ENCODE measurements at regions not wholly inside any gene's neighbourhood (a gene's known extent, or its start where the extent isn't known, plus 50 kb on each side); places are given as distances from the start of the nearest gene placed in this dataset.
"Not testable (repeated sequence)": the region's sequence is repeated elsewhere in the genome, so short reads cannot be mapped to it uniquely, and the experiment has no call there.

GRCh38 chr12:73951956-73952703, 585.5 kb upstream of the ATXN7L3B start:
- no peak overlapping the region for H3K4me3 ChIP-seq (ENCODE audit: low read depth, low read length)
- DNase-seq (ENCODE audit: low read depth), result no peak
- no peak for TF ChIP-seq CTCF (IDR thresholded peaks at IDR 0.05; ENCODE audit: insufficient read depth, low read length)

GRCh38 chr12:73964641-73965040, 573.0 kb upstream of the ATXN7L3B start:
- no peak overlapping the region for H3K4me3 ChIP-seq (ENCODE audit: low read depth, low read length)
- TF ChIP-seq CTCF (IDR thresholded peaks at IDR 0.05; ENCODE audit: insufficient read depth, low read length), result no peak
- no peak for DNase-seq (ENCODE audit: low read depth)

GRCh38 chr12:73973486-73973885, 564.1 kb upstream of the ATXN7L3B start:
- no peak for DNase-seq (ENCODE audit: low read depth)
- no peak for TF ChIP-seq CTCF (IDR thresholded peaks at IDR 0.05; ENCODE audit: insufficient read depth, low read length)
- H3K4me3 ChIP-seq (ENCODE audit: low read depth, low read length), result no peak overlapping the region

GRCh38 chr12:73984552-73984951, 553.1 kb upstream of the ATXN7L3B start:
- DNase-seq (ENCODE audit: low read depth), result no peak
- no peak overlapping the region for H3K4me3 ChIP-seq (ENCODE audit: low read depth, low read length)
- TF ChIP-seq CTCF (IDR thresholded peaks at IDR 0.05; ENCODE audit: insufficient read depth, low read length), result no peak

- DNase-seq (ENCODE audit: low read depth), result no peak
- TF ChIP-seq CTCF (IDR thresholded peaks at IDR 0.05; ENCODE audit: insufficient read depth, low read length), result no peak
- no peak overlapping the region for H3K4me3 ChIP-seq (ENCODE audit: low read depth, low read length)
Measured at GRCh38 chr12:73991138-73991537, 546.5 kb upstream of the ATXN7L3B start.

GRCh38 chr12:73998894-73999293, 538.7 kb upstream of the ATXN7L3B start:
- DNase-seq (ENCODE audit: low read depth), result no peak
- no peak overlapping the region for H3K4me3 ChIP-seq (ENCODE audit: low read depth, low read length)
- no peak for TF ChIP-seq CTCF (IDR thresholded peaks at IDR 0.05; ENCODE audit: insufficient read depth, low read length)

GRCh38 chr12:74015118-74015517, 522.5 kb upstream of the ATXN7L3B start:
- TF ChIP-seq CTCF (IDR thresholded peaks at IDR 0.05; ENCODE audit: insufficient read depth, low read length), result no peak

GRCh38 chr12:74016324-74016723, 521.3 kb upstream of the ATXN7L3B start:
- not testable (repeated sequence) for DNase-seq (ENCODE audit: low read depth); H3K4me3 ChIP-seq (ENCODE audit: low read depth, low read length)

More at GRCh38 chr12:74015118-74015517, 522.5 kb upstream of the ATXN7L3B start:
- no peak overlapping the region for H3K4me3 ChIP-seq (ENCODE audit: low read depth, low read length)
- DNase-seq (ENCODE audit: low read depth), result no peak

Measured in fibroblast of the aortic adventitia (primary cell).